HepG2 (cell line): ENCODE measurements at regions not wholly inside any gene's neighbourhood (a gene's known extent, or its start where the extent isn't known, plus 50 kb on each side); places are given as distances from the start of the nearest gene placed in this dataset.

ENCODE experiments used
- ARNT ChIP-seq: fragments of 450-650 bp; IDR thresholded peaks from 2 replicates; pipeline ENCODE4 v1.6.1; 2017
- CREM ChIP-seq, 2 experiments: sonication (generic) in 1 of 2; formaldehyde crosslinking in 1 of 2; IDR thresholded peaks; 2 replicates each; pipeline versions ENCODE4 v1.4.0 to v1.6.1; 2016 to 2020; ENCODE audit warnings: antibody characterized with exemption in 1 of 2, mild to moderate bottlenecking in 1 of 2, missing genetic modification reagents in 1 of 2
- PHF8 ChIP-seq: sonication (generic); formaldehyde crosslinking; IDR thresholded peaks from 2 replicates; pipeline ENCODE4 v1.5.0; 2020; ENCODE audit warnings: missing genetic modification reagents
- TF ChIP-seq, protein P1 (sequence below): sonication (generic); formaldehyde crosslinking; IDR thresholded peaks from 2 replicates; pipeline ENCODE4 v1.8.0; 2022; ENCODE audit warnings: missing genetic modification reagents, mild to moderate bottlenecking, inconsistent platforms, borderline replicate concordance

DNA sequence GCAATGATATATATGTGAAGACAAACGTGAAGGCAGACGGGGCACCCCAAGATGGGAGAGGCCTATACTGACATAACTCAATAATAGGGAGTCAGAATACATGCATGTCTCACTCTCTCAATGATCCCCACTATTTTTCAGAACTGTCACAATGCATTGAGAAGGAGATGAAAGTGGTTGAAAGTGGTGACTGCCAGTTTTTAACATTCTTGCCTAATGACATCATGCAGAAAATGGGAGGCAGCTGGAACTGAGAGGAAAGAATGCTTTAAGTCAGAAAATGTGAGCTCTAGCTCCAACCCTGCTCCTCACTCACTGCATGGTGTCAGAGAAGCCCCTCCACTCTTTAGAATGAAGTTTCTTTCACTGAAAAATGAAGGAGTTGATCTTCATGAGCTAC lies 55.3 kb upstream of the P2RY1 start:
- no peak for TF ChIP-seq PHF8 (CRISPR knock-in tag)
- no peak for TF ChIP-seq ARNT
- TF ChIP-seq CREM (IDR thresholded peaks at IDR 0.05), result no peak
- no peak for TF ChIP-seq CREM (CRISPR knock-in tag; IDR thresholded peaks at IDR 0.05)
- TF ChIP-seq, protein P1, sequence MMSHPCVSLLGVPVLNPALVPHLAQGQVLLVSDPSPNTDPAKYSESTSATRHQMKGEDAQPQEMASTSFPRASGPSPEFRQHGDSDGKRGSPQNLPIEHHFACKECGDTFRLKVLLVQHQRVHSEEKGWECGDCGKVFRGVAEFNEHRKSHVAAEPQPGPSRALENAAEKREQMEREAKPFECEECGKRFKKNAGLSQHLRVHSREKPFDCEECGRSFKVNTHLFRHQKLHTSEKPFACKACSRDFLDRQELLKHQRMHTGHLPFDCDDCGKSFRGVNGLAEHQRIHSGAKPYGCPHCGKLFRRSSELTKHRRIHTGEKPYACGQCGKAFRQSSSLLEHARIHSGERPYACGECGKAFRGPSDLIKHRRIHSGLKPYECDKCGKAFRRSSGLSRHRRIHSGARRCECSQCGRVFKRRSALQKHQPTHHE, result no peak
